Fibroblast of mammary gland (primary cell): ENCODE measurements at regions not wholly inside any gene's neighbourhood (a gene's known extent, or its start where the extent isn't known, plus 50 kb on each side); places are given as distances from the start of the nearest gene placed in this dataset.

Experiments
- DNase-seq: peaks from one replicate; pipeline ENCODE4 v3.0.0-alpha.2; 2010; ENCODE audit warnings: low read depth
- H3K4me3 ChIP-seq: 2 replicates; pipeline ENCODE4 v1.5.1; 2011; ENCODE audit warnings: low read depth, mild to moderate bottlenecking, low read length, moderate library complexity; ENCODE audit not compliant: control insufficient read depth
- CTCF ChIP-seq: conservative IDR thresholded peaks from 2 replicates; pipeline ENCODE4 v1.5.1; 2011; ENCODE audit warnings: low read depth, low read length, inconsistent platforms; ENCODE audit not compliant: control insufficient read depth, insufficient read depth

GRCh38 chr4:179615704-179616103 lies 2173.5 kb upstream of the AGA start:
- TF ChIP-seq CTCF = no peak
- no peak for DNase-seq
- H3K4me3 ChIP-seq = no peak overlapping the region

GRCh38 chr4:179618966-179619365 lies 2176.7 kb upstream of the AGA start:
- DNase-seq = no peak
- H3K4me3 ChIP-seq = no peak overlapping the region
- TF ChIP-seq CTCF = no peak

GRCh38 chr4:179624768-179625181 lies 2182.5 kb upstream of the AGA start:
- TF ChIP-seq CTCF = no peak
- H3K4me3 ChIP-seq = no peak overlapping the region
- DNase-seq = peak; percentile 32

- peak; percentile 40 for DNase-seq
Measured at GRCh38 chr4:179625406-179625805, 2183.2 kb upstream of the AGA start.

GRCh38 chr4:179626687-179627086 lies 2184.4 kb upstream of the AGA start:
- TF ChIP-seq CTCF = no peak
- no peak overlapping the region for H3K4me3 ChIP-seq
- no peak for DNase-seq

More at GRCh38 chr4:179625406-179625805, 2183.2 kb upstream of the AGA start:
- H3K4me3 ChIP-seq = no peak overlapping the region
- TF ChIP-seq CTCF = no peak

GRCh38 chr4:179631321-179631720 lies 2189.1 kb upstream of the AGA start:
- DNase-seq = no peak
- no peak overlapping the region for H3K4me3 ChIP-seq
- TF ChIP-seq CTCF = no peak

- H3K4me3 ChIP-seq = no peak overlapping the region
- DNase-seq = no peak
- TF ChIP-seq CTCF = no peak
Measured at GRCh38 chr4:179634862-179635261, 2192.6 kb upstream of the AGA start.
